ENCODE measurements at regions not wholly inside any gene's neighbourhood (a gene's known extent, or its start where the extent isn't known, plus 50 kb on each side); places are given as distances from the start of the nearest gene placed in this dataset.
"Not testable (repeated sequence)": the region's sequence is repeated elsewhere in the genome, so short reads cannot be mapped to it uniquely, and the experiment has no call there.

DNA sequence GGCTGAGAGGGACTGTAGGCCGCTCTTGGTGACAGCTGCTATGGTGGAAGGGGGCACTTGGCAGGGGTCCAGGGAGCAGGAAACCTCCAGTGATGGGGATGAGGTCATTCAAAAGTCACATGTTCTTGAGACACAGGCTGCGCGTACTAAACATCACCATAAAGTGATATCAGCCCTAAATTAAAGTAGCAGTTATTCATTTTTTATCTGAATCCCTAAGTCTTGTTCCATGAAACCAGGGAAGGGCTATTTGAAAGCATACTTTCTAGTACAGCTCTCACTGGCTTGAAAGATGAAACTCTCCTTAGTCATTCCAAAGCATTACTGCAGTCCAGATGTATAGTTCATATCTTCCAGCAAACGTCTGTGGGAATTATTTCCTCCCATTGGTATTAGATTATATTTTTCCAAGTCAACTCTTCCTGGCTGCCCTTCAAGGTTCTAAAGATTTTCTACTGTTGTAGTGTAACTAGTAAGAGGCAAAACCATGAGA, 373.1 kb downstream of the CD109 start:
- no peak for DNase-seq

GRCh38 chr6:74066168-74066871, 370.3 kb downstream of the CD109 start:
- DNase-seq: no peak

- no peak for DNase-seq
Measured at GRCh38 chr6:74065705-74066104, 369.7 kb downstream of the CD109 start.

DNA sequence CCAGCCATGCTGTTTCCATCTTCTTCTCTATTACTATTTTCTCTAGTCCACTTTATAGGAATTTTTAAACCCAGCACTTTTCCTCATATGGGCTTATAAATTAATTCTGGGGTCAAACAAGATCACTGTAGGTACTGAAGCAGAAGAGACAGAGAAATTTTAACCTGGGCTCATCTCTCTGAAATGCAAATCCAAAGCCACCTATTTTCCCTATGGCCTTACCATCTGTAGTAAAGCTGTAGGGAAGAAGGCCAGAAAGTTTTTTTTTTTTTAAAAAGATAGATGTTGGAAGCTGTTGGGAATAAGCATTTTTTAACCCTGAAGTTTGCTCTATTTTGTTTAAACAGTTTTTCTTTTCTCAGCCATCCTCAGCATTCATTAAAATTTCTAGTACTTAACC, 367.4 kb downstream of the CD109 start:
- DNase-seq: no peak

DNA sequence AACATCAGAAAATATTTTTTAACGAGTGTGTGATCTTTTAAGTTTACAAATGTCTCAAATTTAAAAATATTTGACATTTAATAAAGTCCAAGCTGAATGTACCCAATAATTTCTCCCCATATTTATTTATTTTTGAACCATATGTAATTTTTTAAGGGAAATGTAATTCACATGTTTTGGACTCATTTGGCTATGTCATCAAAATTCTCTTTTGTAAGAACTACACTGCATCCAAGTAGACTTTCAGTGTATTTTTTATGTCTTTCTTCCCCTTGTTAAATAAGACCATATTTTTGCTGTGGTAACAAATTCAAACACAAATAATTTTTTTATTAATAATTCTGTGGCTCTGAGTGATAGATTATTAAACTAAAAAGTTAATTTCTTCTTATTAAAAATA, 365.2 kb downstream of the CD109 start:
- DNase-seq: no peak

DNA sequence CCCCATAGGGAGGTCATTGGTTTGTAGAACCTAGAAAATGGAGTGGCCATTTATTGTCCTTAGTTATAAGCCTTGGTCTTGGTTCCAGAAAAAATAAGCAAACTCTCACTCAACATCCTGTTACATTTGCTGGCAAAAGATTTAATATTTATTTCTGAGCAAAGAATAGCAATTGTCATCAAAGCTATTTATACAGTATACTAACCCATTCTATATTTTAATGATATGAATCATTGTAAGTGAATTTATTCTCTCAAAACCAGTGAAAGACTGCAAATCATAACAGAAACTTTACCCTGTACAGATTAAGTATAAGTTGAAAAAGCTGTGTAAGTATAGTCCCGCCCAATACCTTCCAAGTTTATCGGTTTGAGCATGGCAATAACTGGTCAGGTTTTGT, 364.4 kb downstream of the CD109 start:
- no peak for DNase-seq

DNA sequence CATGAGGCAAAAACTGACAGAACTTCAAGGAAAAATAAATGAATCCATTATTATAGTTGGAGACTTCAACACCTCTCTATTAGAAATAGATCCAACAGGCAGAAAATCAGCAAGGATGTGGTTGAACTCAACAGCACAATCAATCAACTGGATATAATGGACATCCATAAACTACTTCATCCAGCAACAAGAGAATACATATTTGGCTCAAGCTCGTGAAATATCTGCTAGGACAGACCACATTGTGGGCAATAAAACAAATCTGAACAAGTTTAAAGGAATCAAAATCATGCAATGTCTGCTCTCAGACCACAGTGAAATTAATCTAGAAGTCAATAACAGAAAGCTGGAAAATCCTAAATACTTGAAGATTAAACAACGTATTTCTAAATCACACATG, 362.6 kb downstream of the CD109 start:
- DNase-seq: no peak

- no peak for DNase-seq
Measured at GRCh38 chr6:74057326-74057725, 361.3 kb downstream of the CD109 start.

DNA sequence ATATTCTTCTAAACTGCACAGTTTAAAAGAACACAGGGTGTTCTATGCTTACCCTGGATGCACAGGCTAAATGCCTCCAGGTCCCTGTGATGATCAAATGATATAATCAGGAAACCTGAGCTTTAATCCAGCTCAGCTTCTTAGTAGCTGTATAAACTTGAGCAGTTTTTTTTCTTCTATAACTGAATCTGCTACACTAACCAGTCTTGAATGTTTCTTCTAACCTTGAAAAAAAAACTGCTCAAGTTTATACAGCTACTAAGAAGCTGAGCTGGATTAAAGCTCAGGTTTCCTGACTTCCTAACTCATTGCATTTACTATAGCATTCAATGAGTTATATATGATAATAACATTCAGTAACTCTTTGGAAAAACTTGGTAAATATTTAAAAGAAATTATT, 358.2 kb downstream of the CD109 start:
- DNase-seq: no peak

GRCh38 chr6:74050921-74051320, 354.9 kb downstream of the CD109 start:
- no peak for DNase-seq

- no peak for DNase-seq
Measured at GRCh38 chr6:74048387-74048786, 352.4 kb downstream of the CD109 start.

GRCh38 chr6:74044417-74045096, 348.6 kb downstream of the CD109 start:
- no peak for DNase-seq

- DNase-seq: no peak
Measured at GRCh38 chr6:74041420-74041819, 345.4 kb downstream of the CD109 start.

DNA sequence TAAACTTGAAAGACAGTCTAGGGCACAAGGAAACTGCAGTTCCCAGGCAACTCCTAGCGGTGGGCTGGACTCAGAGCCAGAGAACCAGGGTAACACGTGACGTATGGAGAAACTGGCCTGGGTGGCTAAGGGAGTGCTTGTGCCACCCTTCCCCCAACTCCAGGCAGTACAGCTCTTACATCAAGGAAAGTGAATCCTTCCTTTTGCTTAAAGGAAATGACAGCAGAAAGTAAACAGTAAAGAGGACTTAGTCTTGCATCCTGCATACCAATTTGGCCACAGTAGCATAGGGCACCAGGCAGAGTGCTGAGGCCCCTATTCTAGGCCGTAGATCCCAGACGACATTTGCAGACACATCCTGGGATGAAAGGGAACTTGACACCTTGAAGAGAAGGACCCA, 322.8 kb downstream of the CD109 start:
- no peak for DNase-seq

GRCh38 chr6:74015427-74015826, 319.4 kb downstream of the CD109 start:
- DNase-seq: no peak

- DNase-seq: no peak
Measured at GRCh38 chr6:74000666-74001490, 304.9 kb downstream of the CD109 start.

GRCh38 chr6:73990609-73991238, 294.7 kb downstream of the CD109 start:
- not testable (repeated sequence) for DNase-seq

GRCh38 chr6:73989428-73989827, 293.4 kb downstream of the CD109 start:
- no peak for DNase-seq

DNA sequence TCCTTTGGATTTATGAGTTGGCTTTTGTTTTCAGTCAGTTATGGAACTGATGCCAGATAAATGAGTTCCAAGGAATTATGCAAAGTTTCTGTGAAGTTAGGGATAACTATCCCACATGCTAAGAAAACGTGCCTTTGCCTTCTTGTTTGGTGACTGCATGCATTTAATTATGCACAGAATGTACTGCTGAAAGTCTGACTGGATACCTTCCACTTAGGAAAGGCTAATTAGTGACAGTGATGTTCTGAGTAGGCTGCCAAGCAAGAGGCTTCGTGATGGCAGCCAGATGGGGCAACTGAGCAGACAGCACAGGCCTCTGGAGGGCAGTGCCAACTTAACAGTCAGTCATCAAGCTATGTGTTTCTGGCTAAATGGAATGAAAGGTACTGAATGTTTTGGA, 289.9 kb downstream of the CD109 start:
- no peak for DNase-seq

- DNase-seq: no peak
Measured at GRCh38 chr6:73984571-73985210, 288.7 kb downstream of the CD109 start.

GRCh38 chr6:73983367-73983766, 287.4 kb downstream of the CD109 start:
- DNase-seq: no peak

GRCh38 chr6:73980096-73980495, 284.1 kb downstream of the CD109 start:
- no peak for DNase-seq

DNA sequence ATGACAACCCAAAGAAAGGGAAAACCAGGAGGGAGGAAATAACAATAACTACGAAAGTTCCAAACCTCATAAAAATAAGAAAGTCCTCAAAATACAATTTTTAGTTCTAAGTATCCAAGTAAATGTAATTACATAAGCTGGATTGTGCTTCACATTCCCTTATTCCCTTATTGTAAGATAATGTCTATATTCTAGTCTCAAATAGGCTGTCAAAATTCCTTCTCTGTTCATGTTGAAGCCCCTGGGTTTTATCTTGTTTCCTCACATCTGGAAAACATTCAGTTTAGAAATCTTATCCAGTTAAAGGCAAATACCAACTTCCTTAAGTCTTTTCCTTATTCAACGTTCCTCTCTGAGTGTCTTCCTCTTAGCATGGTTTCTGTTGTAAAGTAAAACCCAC, 282.3 kb downstream of the CD109 start:
- no peak for DNase-seq
